PC-9 (cell line): ENCODE measurements at regions not wholly inside any gene's neighbourhood (a gene's known extent, or its start where the extent isn't known, plus 50 kb on each side); places are given as distances from the start of the nearest gene placed in this dataset.

ENCODE experiments used
- BruUV-seq: library from RNA; stranded (reverse); fragments of 400-500 nt; replicated peaks from 2 replicates; lab custom pipeline; 2021; lab: Mats Ljungman, UMichigan
- CTCF ChIA-PET: fragments of 300-600 bp; sonication (Branson Sonifier 250); formaldehyde crosslinking; loops from one replicate; lab custom pipeline; 2022; ENCODE audit warnings: antibody characterized with exemption; lab: Charles Lee
- POLR2A ChIA-PET: fragments of 300-600 bp; sonication (Branson Sonifier 250); formaldehyde crosslinking; loops from one replicate; lab custom pipeline; 2022; ENCODE audit warnings: antibody characterized with exemption; ENCODE audit not compliant: unreplicated experiment; lab: Charles Lee
- DNase-seq, 2 experiments: peaks; one replicate each; pipeline versions ENCODE4 v3.0.0 to v3.0.0-alpha.2; 2015 to 2022; ENCODE audit warnings: mixed read lengths in 1 of 2
- H2AFZ ChIP-seq: fragments of 200-600 bp; sonication (generic); 2 replicates; pipeline ENCODE4 v1.8.1; 2017; ENCODE audit warnings: antibody characterized with exemption
- H3F3A ChIP-seq: fragments of 200-600 bp; sonication (generic); 2 replicates; pipeline ENCODE4 v1.8.1; 2017; ENCODE audit warnings: antibody characterized with exemption, mild to moderate bottlenecking, low read depth; ENCODE audit not compliant: insufficient read depth
- H3K27ac ChIP-seq: fragments of 200-600 bp; sonication (generic); 2 replicates; pipeline ENCODE4 v1.6.1; 2016; ENCODE audit warnings: mixed run types
- H3K27me3 ChIP-seq: fragments of 200-600 bp; sonication (generic); 2 replicates; pipeline ENCODE4 v1.6.1; 2016; ENCODE audit warnings: low read depth, mixed run types; ENCODE audit not compliant: insufficient read depth
- H3K36me3 ChIP-seq: fragments of 200-600 bp; sonication (generic); 2 replicates; pipeline ENCODE4 v1.6.1; 2016; ENCODE audit warnings: low read depth, mixed run types
- H3K4me1 ChIP-seq: fragments of 200-600 bp; sonication (generic); replicated peaks from 2 replicates; pipeline ENCODE4 v1.6.1; 2016; ENCODE audit warnings: mixed run types; ENCODE audit not compliant: insufficient read depth
- H3K4me2 ChIP-seq: fragments of 200-600 bp; sonication (generic); 2 replicates; pipeline ENCODE4 v1.6.1; 2017; ENCODE audit warnings: mixed run types
- H3K4me3 ChIP-seq: fragments of 200-600 bp; sonication (generic); 2 replicates; pipeline ENCODE4 v1.6.1; 2016; ENCODE audit warnings: mixed run types
- H3K79me2 ChIP-seq: fragments of 200-600 bp; sonication (generic); 2 replicates; pipeline ENCODE4 v1.6.1; 2017; ENCODE audit warnings: low read depth, mixed run types
- H3K9me2 ChIP-seq: fragments of 200-600 bp; sonication (generic); 2 replicates; pipeline ENCODE4 v1.8.1; 2017; ENCODE audit warnings: mild to moderate bottlenecking; ENCODE audit not compliant: insufficient read depth
- H3K9me3 ChIP-seq: fragments of 200-600 bp; sonication (generic); 2 replicates; pipeline ENCODE4 v1.8.1; 2016; ENCODE audit warnings: low read depth; ENCODE audit not compliant: insufficient read depth
- H4K20me1 ChIP-seq: fragments of 200-600 bp; sonication (generic); 2 replicates; pipeline ENCODE4 v1.8.1; 2017; ENCODE audit not compliant: insufficient read depth
- CTCF ChIP-seq: fragments of 200-600 bp; sonication (generic); conservative IDR thresholded peaks from 2 replicates; pipeline ENCODE4 v1.6.1; 2017; ENCODE audit warnings: mixed run types, antibody characterized with exemption, mild to moderate bottlenecking, moderate library complexity
- EZH2 ChIP-seq: fragments of 200-600 bp; sonication (generic); IDR thresholded peaks from 2 replicates; pipeline ENCODE4 v1.8.0; 2017; ENCODE audit warnings: antibody characterized with exemption, low read depth
- intact Hi-C: fragments of 100-400 bp; cut with micrococcal nuclease; formaldehyde crosslinking; loops from one replicate; pipeline ENCODE4 v1.10.0; 2022; ENCODE audit not compliant: unreplicated experiment

- POLR2A ChIA-PET, result no interaction called here
- H3K9me3 ChIP-seq, result no peaks in the 10 kb centered on the region
Observed at GRCh38 chr15:25134546-25134945, 179.8 kb downstream of the SNRPN start.

DNA sequence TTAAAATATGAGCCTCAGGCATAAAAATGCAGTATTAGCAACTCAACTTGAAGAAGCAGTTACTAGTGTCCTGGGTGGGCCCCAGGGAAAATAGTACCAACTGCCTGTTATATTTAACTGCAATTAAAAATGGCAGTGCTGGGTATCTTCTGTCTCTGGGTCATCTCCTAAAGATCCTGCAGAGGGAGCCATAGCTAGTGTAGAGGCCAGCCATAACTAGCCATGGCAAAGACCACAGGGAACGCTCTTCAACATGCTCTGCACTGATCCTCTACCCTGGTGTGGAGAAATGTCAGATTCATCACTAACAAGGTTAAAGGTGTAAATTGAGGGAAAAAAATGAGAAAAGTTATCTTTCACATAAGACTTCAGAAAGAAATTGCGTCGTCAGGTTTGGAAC, 181.3 kb downstream of the SNRPN start:
- Histone ChIP-seq H3K36me3 (no peaks in the 10 kb centered on the region), H3K27ac (no peak overlapping the region), H4K20me1 (no peaks in the 10 kb centered on the region), H3K9me3 (no peaks in the 10 kb centered on the region), H3K27me3 (no peaks in the 10 kb centered on the region), H3K4me3 (no peak overlapping the region), H3K4me1 (no peaks in the 10 kb centered on the region), H3K4me2 (no peak overlapping the region), H3K79me2 (no peaks in the 10 kb centered on the region), H3F3A (no peaks in the 10 kb centered on the region), H3K9me2 (no peaks in the 10 kb centered on the region), H2AFZ (no peak overlapping the region)
- intact Hi-C loops, result no loop called here
- TF ChIP-seq CTCF (no peak; the same call in 1 of the 2 replicates), EZH2 (no peak)
- POLR2A ChIA-PET, result no interaction called here
- BruUV-seq, result no TSS peak
- no peak for DNase-seq
- CTCF ChIA-PET, result interaction anchor here (0.6 kb wide), 1 partner anchor 1827 kb away, joined by 4 read pairs; no protein-coding TSS in a partner anchor

More at GRCh38 chr15:25134546-25134945, 179.8 kb downstream of the SNRPN start:
- Histone ChIP-seq H3K4me2 (no peak overlapping the region), H3K36me3 (no peaks in the 10 kb centered on the region), H3K9me2 (no peaks in the 10 kb centered on the region), H3K4me1 (no peaks in the 10 kb centered on the region), H3K4me3 (no peak overlapping the region), H3F3A (no peaks in the 10 kb centered on the region), H3K79me2 (no peaks in the 10 kb centered on the region), H4K20me1 (no peaks in the 10 kb centered on the region), H2AFZ (no peak overlapping the region), H3K27ac (no peak overlapping the region), H3K27me3 (no peaks in the 10 kb centered on the region)
- intact Hi-C loops, result no loop called here
- no peak for TF ChIP-seq CTCF
- no peak for TF ChIP-seq EZH2
- BruUV-seq, result no TSS peak
- CTCF ChIA-PET, result no interaction called here
- DNase-seq, result no peak

DNA sequence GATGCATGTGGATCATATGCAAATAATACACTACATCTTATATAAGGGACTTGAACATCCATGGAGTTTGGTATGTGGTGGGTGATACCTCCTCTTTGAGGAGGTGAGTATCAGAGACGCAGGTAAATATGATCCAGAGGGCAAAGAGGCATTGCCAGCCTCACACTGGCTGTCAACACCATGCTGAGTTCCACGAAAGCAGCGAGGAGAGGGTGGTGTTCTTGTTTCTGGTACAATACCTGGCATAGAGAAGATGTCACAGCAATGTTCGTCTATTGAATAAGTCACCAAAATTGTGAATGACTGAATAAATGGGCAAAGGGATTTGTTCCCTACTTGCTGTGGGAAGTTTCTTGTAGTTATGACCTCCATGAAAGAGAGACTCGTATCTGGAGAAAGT, 182.2 kb downstream of the SNRPN start:
- H3K4me2 ChIP-seq, result no peak overlapping the region
- H3K79me2 ChIP-seq, result no peaks in the 10 kb centered on the region
- H3K27me3 ChIP-seq, result no peaks in the 10 kb centered on the region
- H3K4me3 ChIP-seq, result no peak overlapping the region
- H3K4me1 ChIP-seq, result no peaks in the 10 kb centered on the region
- DNase-seq, result no peak
- CTCF ChIA-PET, result no interaction called here
- H3K36me3 ChIP-seq, result no peaks in the 10 kb centered on the region
- TF ChIP-seq EZH2, result no peak
- no peak for TF ChIP-seq CTCF
- H2AFZ ChIP-seq, result no peak overlapping the region
- POLR2A ChIA-PET, result no interaction called here
- H3F3A ChIP-seq, result no peaks in the 10 kb centered on the region
- H3K9me3 ChIP-seq, result no peaks in the 10 kb centered on the region
- no peaks in the 10 kb centered on the region for H4K20me1 ChIP-seq
- intact Hi-C loops, result no loop called here
- no peaks in the 10 kb centered on the region for H3K9me2 ChIP-seq
- H3K27ac ChIP-seq, result no peak overlapping the region
- no TSS peak for BruUV-seq
